LNCaP clone FGC (cell line): ENCODE measurements at regions not wholly inside any gene's neighbourhood (a gene's known extent, or its start where the extent isn't known, plus 50 kb on each side); places are given as distances from the start of the nearest gene placed in this dataset.
A peak's percentile ranks its signal among the peaks of the same experiment; 100 is the strongest.

ENCODE experiments used
- DNase-seq: peaks from one replicate; pipeline ENCODE4 v3.0.0-alpha.2; 2011; ENCODE audit warnings: low read depth
- H3K4me3 ChIP-seq: 2 replicates; pipeline ENCODE4 v1.5.1; 2011; ENCODE audit warnings: mild to moderate bottlenecking, low read depth, low read length, control low read depth
- CTCF ChIP-seq: IDR thresholded peaks from 2 replicates; pipeline ENCODE4 v1.5.1; 2012; ENCODE audit warnings: mild to moderate bottlenecking; ENCODE audit not compliant: control insufficient read depth, insufficient read depth; ENCODE audit errors: extremely low read depth

GRCh38 chr5:115381911-115382662 is 85.6 kb upstream of the CCDC112 start:
- H3K4me3 ChIP-seq: no peak overlapping the region
- DNase-seq: no peak
- no peak for TF ChIP-seq CTCF

- no peak overlapping the region for H3K4me3 ChIP-seq
- TF ChIP-seq CTCF: no peak
- peak; percentile 34 for DNase-seq
Observed at GRCh38 chr5:115379622-115380344, 83.3 kb upstream of the CCDC112 start.

GRCh38 chr5:115378754-115379153 is 82.3 kb upstream of the CCDC112 start:
- TF ChIP-seq CTCF: no peak
- DNase-seq: no peak
- no peak overlapping the region for H3K4me3 ChIP-seq

GRCh38 chr5:115377468-115378217 is 81.2 kb upstream of the CCDC112 start:
- H3K4me3 ChIP-seq: no peak overlapping the region
- DNase-seq: no peak
- TF ChIP-seq CTCF: no peak

- no peak for DNase-seq
- no peak overlapping the region for H3K4me3 ChIP-seq
- no peak for TF ChIP-seq CTCF
Observed at GRCh38 chr5:115375893-115376292, 79.4 kb upstream of the CCDC112 start.

- DNase-seq: no peak
- H3K4me3 ChIP-seq: no peak overlapping the region
- peak; percentile 38 for TF ChIP-seq CTCF
Observed at GRCh38 chr5:115374057-115374775, 77.8 kb upstream of the CCDC112 start.
